ENCODE measurements at regions not wholly inside any gene's neighbourhood (a gene's known extent, or its start where the extent isn't known, plus 50 kb on each side); places are given as distances from the start of the nearest gene placed in this dataset.

DNA sequence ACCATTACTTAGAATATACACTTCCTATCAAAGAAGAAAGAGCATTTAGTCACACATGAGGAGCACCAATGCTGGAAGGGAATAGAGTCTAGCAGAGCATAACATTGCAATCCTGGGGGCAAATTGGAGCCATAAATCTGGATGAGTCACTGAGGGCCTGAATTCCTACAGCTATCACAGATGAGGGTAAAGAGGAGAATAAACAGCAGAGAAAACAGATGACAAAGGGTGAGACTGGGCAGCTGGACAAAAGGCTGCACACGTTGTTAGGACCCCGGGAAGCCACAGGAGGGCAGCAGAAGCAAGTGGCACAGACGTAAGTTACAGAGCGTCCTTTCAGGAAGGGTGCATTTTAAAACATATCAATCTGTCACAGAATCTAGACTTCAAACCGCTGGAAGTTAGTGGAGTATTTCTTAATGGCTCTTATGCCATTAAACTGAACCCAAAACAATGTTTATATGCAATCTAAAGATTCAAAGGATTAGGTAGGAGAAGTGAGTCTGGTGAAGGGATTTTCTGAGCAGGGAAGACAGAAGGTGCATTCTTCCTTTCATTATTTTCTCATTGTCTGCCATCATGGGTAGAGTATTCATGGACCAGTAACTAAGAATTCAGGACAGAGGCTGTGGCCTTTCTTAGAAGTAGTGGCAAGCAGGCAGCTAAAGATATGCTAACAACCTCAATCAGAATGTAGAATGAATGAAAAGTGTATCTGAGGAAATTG is 159.8 kb upstream of the DAAM1 start:
- Mint-ChIP-seq H3K27ac (ENCODE audit: unreplicated experiment) (peak overlapping the region; percentile 95), H3K4me1 (peaks cover 15% of the 10 kb centered on the region), H3K27me3 (ENCODE audit: low read depth) (no peaks in the 10 kb centered on the region), H3K4me3 (no peak overlapping the region), H3K9me3 (no peaks in the 10 kb centered on the region), H3K36me3 (ENCODE audit: low read depth) (no peaks in the 10 kb centered on the region)
- DNase-seq (ENCODE audit: low read depth, low spot score): peak; percentile 63
- TF ChIP-seq, protein P1, sequence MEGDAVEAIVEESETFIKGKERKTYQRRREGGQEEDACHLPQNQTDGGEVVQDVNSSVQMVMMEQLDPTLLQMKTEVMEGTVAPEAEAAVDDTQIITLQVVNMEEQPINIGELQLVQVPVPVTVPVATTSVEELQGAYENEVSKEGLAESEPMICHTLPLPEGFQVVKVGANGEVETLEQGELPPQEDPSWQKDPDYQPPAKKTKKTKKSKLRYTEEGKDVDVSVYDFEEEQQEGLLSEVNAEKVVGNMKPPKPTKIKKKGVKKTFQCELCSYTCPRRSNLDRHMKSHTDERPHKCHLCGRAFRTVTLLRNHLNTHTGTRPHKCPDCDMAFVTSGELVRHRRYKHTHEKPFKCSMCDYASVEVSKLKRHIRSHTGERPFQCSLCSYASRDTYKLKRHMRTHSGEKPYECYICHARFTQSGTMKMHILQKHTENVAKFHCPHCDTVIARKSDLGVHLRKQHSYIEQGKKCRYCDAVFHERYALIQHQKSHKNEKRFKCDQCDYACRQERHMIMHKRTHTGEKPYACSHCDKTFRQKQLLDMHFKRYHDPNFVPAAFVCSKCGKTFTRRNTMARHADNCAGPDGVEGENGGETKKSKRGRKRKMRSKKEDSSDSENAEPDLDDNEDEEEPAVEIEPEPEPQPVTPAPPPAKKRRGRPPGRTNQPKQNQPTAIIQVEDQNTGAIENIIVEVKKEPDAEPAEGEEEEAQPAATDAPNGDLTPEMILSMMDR (conservative IDR thresholded peaks at IDR 0.05): peak; percentile 85

DNA sequence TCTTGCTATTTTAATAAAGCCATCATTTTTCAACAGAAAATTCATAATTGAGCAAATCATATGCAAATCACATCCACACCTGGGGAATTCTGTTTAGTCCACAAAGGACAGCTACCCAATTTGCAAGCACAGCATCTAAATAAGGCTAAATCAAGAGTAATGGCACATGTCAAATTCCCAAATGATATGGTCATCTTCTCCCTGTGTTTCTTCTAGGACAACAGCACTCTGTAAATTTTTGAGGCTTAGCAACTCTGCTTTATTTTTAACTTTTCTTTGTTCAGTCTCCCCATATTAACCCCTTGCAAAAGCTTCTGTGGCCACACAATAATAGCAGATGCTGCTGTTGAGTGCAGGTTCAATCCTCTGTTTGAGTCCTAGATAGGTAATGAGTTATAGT is 155.6 kb upstream of the DAAM1 start:
- H3K4me1 Mint-ChIP-seq: peaks cover 15% of the 10 kb centered on the region
- peaks cover 3% of the 10 kb centered on the region for H3K9me3 Mint-ChIP-seq
- TF ChIP-seq, protein P1 (conservative IDR thresholded peaks at IDR 0.05): no peak
- no peak for DNase-seq (ENCODE audit: low read depth, low spot score)
- H3K27ac Mint-ChIP-seq (ENCODE audit: unreplicated experiment): no peak overlapping the region
- no peak overlapping the region for H3K4me3 Mint-ChIP-seq
- H3K27me3 Mint-ChIP-seq (ENCODE audit: low read depth): no peaks in the 10 kb centered on the region
- H3K36me3 Mint-ChIP-seq (ENCODE audit: low read depth): no peaks in the 10 kb centered on the region

- H3K9me3 Mint-ChIP-seq: peaks cover 3% of the 10 kb centered on the region
- no peaks in the 10 kb centered on the region for H3K27me3 Mint-ChIP-seq (ENCODE audit: low read depth)
- no peak for DNase-seq (ENCODE audit: low read depth, low spot score)
- H3K4me3 Mint-ChIP-seq: no peak overlapping the region
- TF ChIP-seq, protein P1 (conservative IDR thresholded peaks at IDR 0.05): no peak
- no peak overlapping the region for H3K27ac Mint-ChIP-seq (ENCODE audit: unreplicated experiment)
- H3K4me1 Mint-ChIP-seq: no peaks in the 10 kb centered on the region
- H3K36me3 Mint-ChIP-seq (ENCODE audit: low read depth): no peaks in the 10 kb centered on the region
These were observed 152.3 kb upstream of the DAAM1 start for GRCh38 chr14:59036134-59036533.

- Mint-ChIP-seq H3K27me3 (ENCODE audit: low read depth) (no peaks in the 10 kb centered on the region), H3K36me3 (ENCODE audit: low read depth) (no peaks in the 10 kb centered on the region), H3K27ac (ENCODE audit: unreplicated experiment) (no peak overlapping the region), H3K4me1 (no peaks in the 10 kb centered on the region), H3K4me3 (no peak overlapping the region), H3K9me3 (peaks cover 3% of the 10 kb centered on the region)
- DNase-seq (ENCODE audit: low read depth, low spot score): no peak
- TF ChIP-seq, protein P1 (conservative IDR thresholded peaks at IDR 0.05): no peak
These were observed 151.4 kb upstream of the DAAM1 start for GRCh38 chr14:59037086-59037485.

DNA sequence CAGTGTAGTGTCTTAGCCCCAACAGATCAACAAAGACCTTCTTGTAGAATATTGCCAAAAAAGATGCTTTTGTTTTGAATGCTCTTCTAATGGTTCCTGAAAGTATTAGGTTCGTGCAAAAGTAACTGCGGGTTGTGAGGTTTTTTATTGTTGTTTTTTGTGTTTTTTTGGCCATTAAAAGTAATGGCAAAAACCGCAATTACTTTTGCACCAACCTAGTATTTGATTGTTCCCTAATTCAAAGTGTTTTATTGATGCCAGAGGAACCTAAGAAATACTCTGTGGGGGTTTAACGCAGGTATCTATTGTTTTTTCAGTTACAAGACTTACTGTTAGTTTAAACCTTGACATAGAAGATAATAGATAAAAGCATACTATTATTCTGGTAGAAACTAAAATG is 150.8 kb upstream of the DAAM1 start:
- no peaks in the 10 kb centered on the region for H3K27me3 Mint-ChIP-seq (ENCODE audit: low read depth)
- no peak overlapping the region for H3K4me3 Mint-ChIP-seq
- H3K4me1 Mint-ChIP-seq: no peaks in the 10 kb centered on the region
- no peaks in the 10 kb centered on the region for H3K36me3 Mint-ChIP-seq (ENCODE audit: low read depth)
- TF ChIP-seq, protein P1 (conservative IDR thresholded peaks at IDR 0.05): no peak
- H3K9me3 Mint-ChIP-seq: peaks cover 3% of the 10 kb centered on the region
- DNase-seq (ENCODE audit: low read depth, low spot score): no peak
- no peak overlapping the region for H3K27ac Mint-ChIP-seq (ENCODE audit: unreplicated experiment)

Data from neural crest cell (in vitro differentiated cells).